LNCaP clone FGC (cell line): ENCODE measurements at regions not wholly inside any gene's neighbourhood (a gene's known extent, or its start where the extent isn't known, plus 50 kb on each side); places are given as distances from the start of the nearest gene placed in this dataset.

Experiments used
- DNase-seq: peaks from one replicate; pipeline ENCODE4 v3.0.0-alpha.2; 2011; ENCODE audit warnings: low read depth
- H3K4me3 ChIP-seq: 2 replicates; pipeline ENCODE4 v1.5.1; 2011; ENCODE audit warnings: mild to moderate bottlenecking, low read depth, low read length, control low read depth
- TF ChIP-seq, protein P1 (sequence below): IDR thresholded peaks from 2 replicates; pipeline ENCODE4 v1.5.1; 2012; ENCODE audit warnings: mild to moderate bottlenecking; ENCODE audit not compliant: control insufficient read depth, insufficient read depth; ENCODE audit errors: extremely low read depth

DNA sequence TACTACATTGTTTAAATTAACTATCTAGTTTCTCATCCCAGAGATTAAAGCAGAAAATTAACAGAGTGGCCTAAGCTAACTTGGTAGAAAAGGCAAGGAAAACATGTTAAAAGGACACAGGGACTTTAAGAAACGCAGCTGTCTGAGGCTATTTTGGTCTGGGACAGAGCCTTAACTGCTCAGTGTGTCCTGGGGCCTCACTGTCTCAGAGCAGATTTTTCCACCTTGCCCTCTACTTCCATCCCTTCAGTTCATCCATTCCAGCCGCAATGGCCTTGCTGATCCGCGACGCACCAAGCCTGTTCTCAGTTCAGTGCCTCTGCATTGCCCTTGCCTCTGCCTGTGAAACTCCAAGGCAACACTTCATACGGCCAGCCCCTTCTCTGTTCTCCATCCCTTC is 114.9 kb upstream of the OSR1 start:
- TF ChIP-seq, protein P1, sequence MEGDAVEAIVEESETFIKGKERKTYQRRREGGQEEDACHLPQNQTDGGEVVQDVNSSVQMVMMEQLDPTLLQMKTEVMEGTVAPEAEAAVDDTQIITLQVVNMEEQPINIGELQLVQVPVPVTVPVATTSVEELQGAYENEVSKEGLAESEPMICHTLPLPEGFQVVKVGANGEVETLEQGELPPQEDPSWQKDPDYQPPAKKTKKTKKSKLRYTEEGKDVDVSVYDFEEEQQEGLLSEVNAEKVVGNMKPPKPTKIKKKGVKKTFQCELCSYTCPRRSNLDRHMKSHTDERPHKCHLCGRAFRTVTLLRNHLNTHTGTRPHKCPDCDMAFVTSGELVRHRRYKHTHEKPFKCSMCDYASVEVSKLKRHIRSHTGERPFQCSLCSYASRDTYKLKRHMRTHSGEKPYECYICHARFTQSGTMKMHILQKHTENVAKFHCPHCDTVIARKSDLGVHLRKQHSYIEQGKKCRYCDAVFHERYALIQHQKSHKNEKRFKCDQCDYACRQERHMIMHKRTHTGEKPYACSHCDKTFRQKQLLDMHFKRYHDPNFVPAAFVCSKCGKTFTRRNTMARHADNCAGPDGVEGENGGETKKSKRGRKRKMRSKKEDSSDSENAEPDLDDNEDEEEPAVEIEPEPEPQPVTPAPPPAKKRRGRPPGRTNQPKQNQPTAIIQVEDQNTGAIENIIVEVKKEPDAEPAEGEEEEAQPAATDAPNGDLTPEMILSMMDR, result no peak
- no peak for DNase-seq
- H3K4me3 ChIP-seq, result no peak overlapping the region

- DNase-seq, result no peak
- TF ChIP-seq, protein P1, result no peak
- no peak overlapping the region for H3K4me3 ChIP-seq
Observed at GRCh38 chr2:19472391-19472978, 114.1 kb upstream of the OSR1 start.

DNA sequence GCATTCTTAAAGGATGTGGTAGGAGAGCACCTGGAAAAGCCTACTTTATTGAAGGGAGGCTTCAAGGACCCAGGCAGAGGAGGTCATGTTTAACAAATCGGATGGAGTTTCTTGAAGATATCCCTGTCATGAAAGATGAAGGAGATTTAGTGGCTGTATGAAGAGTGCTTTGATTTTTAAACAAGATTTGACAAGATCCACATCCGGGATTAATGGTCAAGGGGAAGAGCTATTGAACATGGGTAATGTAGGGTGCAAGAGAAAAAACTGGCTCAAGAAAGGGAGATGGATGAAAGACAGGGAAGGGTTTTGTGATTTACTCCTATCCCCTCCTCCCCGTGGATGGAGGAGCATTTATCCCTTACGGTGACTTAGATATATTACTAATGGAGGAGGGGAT is 113.1 kb upstream of the OSR1 start:
- TF ChIP-seq, protein P1, result no peak
- no peak overlapping the region for H3K4me3 ChIP-seq
- DNase-seq, result no peak

DNA sequence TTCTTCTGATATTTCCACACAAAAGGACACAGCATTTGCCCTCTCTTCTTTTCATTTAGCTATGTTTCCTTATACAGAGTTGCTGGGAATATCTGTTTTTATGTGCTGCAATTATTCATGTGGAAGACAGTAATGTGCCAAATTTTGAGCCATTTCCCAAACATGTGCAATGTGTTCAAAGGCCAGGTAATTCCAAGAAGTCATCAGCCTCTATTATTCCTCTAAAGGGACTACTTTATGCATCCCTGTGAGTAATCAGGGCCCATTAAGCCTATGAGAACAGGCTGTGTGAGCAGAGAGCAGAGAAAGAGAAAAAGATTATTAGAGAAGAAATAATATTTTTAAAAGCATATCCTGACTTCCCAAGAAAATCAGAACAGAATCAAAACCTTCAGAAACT is 107.6 kb upstream of the OSR1 start:
- no peak overlapping the region for H3K4me3 ChIP-seq
- TF ChIP-seq, protein P1, result no peak
- DNase-seq, result no peak

DNA sequence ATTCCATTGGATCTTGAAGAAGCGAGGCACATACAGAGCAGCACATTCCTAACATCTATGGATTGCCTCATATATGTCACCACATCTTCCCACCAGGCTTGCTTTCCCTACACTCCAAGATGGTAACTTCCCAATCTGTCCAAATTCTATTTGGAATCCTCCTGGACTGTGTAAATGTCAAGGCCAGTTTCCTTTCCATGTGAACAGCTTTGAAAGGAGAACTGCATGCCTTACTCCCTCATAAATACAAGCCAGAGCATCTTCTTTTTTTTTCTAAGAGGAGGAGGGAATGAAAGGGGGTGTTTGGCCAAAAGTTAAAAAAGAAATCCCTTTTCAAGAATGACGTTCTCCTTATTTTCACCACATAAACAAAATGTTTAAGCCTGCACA is 103.8 kb upstream of the OSR1 start:
- TF ChIP-seq, protein P1, result no peak
- DNase-seq, result no peak
- H3K4me3 ChIP-seq, result no peak overlapping the region

DNA sequence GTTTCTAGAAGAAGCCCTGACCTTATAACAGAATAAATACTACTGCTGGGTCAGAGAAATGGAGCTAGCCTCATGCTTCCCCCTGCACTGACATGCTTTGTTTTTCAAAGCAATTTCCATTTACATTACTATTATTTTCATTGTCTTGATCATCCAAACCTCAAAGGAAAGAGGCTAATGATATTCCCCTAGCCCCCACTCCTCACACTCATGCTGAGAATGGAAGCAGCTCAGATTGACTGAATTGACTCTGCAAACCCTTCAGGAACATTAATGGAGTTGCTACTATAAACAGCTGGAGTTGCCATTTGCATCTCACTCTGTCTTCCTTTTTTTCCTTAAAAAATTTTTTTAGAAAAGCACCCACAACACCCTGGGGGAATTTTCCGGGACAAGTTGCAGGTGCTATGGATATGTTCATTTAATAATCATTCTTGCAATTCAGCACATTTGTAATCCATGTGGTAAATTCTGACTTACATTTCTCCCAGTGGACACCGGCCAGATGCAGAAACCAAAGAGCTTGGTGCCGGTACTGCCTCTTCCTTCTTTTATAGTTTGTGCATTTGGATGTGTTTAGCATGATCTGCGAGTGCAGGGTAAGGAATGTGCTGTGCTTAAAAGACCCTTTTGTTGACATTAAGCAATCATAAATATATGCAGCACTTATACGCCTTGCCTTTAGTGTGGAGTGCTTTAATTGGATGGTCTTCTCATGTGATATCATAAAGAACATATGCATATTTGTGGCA is 103.3 kb upstream of the OSR1 start:
- TF ChIP-seq, protein P1, result no peak
- DNase-seq, result no peak
- no peak overlapping the region for H3K4me3 ChIP-seq

DNA sequence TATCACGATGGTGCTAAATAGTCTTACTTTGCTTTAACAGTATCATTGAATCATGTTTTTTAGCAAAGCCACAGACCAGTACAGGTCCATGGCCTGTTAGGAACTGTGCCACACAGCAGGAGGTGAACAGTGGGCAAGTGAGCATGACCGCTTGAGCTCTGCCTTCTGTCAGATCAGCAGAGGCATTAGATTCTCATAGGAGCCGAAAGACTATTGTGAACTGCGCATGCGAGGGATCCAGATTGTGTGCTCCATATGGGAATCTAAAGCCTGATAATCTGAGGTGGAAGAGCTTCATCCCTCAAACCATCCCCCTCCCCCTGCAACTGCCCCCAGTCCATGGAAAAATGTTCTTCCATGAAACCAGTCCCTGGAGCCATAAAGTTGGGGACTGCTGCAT is 102.3 kb upstream of the OSR1 start:
- H3K4me3 ChIP-seq, result no peak overlapping the region
- no peak for DNase-seq
- TF ChIP-seq, protein P1, result no peak
